ENCODE measurements at regions not wholly inside any gene's neighbourhood (a gene's known extent, or its start where the extent isn't known, plus 50 kb on each side); places are given as distances from the start of the nearest gene placed in this dataset.

GRCh38 chr11:26264266-26264665 lies 67.7 kb upstream of the ANO3 start:
- Histone ChIP-seq H3K4me3 (replicated peaks in 1 of 2; ENCODE audit: low read depth in 1 of 2, low read length in 2 of 2) (no peak overlapping the region), H3K27ac (ENCODE audit: low read depth, low read length) (no peak overlapping the region), H2AFZ (ENCODE audit: low read depth, low read length, poor library complexity, severe bottlenecking) (no peak overlapping the region), H3K36me3 (ENCODE audit: control insufficient read depth in 1 of 2, insufficient read depth in 2 of 2, low read length in 2 of 2) (no peaks in the 10 kb centered on the region), H3K4me2 (ENCODE audit: low read length) (no peak overlapping the region), H3K9ac (ENCODE audit: low read length) (no peak overlapping the region), H3K9me3 (ENCODE audit: control insufficient read depth in 1 of 2, insufficient read depth in 1 of 2, low read depth in 1 of 2, low read length in 2 of 2) (peaks cover 0 to 3% of the 10 kb centered on the region in 2 experiments; a peak in 2 of 4 replicates), H3K9me2 (ENCODE audit: insufficient read depth) (no peaks in the 10 kb centered on the region), H4K20me1 (ENCODE audit: insufficient read depth) (no peaks in the 10 kb centered on the region), H3K79me2 (ENCODE audit: insufficient read depth, low read length) (no peaks in the 10 kb centered on the region), H3K27me3 (ENCODE audit: insufficient read depth, low read length) (no peaks in the 10 kb centered on the region), H3K4me1 (ENCODE audit: control insufficient read depth in 1 of 2, insufficient read depth in 2 of 2, low read length in 2 of 2) (no peaks in the 10 kb centered on the region)
- RAD21 ChIA-PET (ENCODE audit: low non-redundant PET in 1 of 2, low total read pairs in 2 of 2, uncharacterized antibody in 2 of 2, unreplicated experiment in 2 of 2): no interaction called here
- no peak for DNase-seq (ENCODE audit: low read depth, low spot score)
- POLR2A ChIA-PET: no interaction called here
- BruUV-seq (replicated peaks): no TSS peak
- ATAC-seq: no peak
- intact Hi-C loops (cut with micrococcal nuclease): no loop called here
- no peak for TF ChIP-seq ATF3 (IDR thresholded peaks at IDR 0.05)
- no peak for TF ChIP-seq SRF (IDR thresholded peaks at IDR 0.05; ENCODE audit: low read depth)
- no peak for TF ChIP-seq JUND (IDR thresholded peaks at IDR 0.05)
- TF ChIP-seq EZH2phosphoT487 (IDR thresholded peaks at IDR 0.05; ENCODE audit: borderline replicate concordance): no peak
- no peak for TF ChIP-seq POLR2AphosphoS5 (IDR thresholded peaks at IDR 0.05; ENCODE audit: low read depth, low read length)
- no peak for TF ChIP-seq EZH2 (IDR thresholded peaks at IDR 0.05)
- TF ChIP-seq POLR2A (IDR thresholded peaks at IDR 0.05; ENCODE audit: borderline replicate concordance, extremely low read depth, insufficient read depth, insufficient read length): no peak
- no peak for TF ChIP-seq ZBTB33 (IDR thresholded peaks at IDR 0.05; ENCODE audit: extremely low read depth, insufficient replicate concordance, low read length)
- CTCF ChIA-PET: no interaction called here

All from HCT116 (cell line).